ENCODE measurements at regions not wholly inside any gene's neighbourhood (a gene's known extent, or its start where the extent isn't known, plus 50 kb on each side); places are given as distances from the start of the nearest gene placed in this dataset.

DNA sequence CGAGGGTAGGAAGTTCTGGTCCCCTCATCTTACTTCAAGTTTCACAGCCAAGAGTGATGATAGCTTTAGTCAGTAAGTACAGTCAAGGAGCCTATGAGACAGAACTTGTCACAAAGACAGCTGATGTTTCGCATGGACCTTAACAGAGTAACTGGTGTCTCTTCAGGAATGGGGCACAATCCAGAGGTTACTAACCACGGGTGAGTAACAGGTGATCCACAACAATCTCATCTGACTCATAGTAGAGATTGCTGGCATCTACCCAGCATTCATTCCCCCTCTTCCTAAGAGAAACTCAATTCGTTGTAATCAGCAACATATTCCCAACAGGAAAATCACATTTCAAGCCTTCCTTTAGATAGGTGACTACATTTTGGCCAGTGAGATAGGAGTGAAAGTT lies 126.7 kb downstream of the SNX18 start:
- Mint-ChIP-seq H3K27ac (ENCODE audit: unreplicated experiment) (no peak overlapping the region), H3K4me3 (no peak overlapping the region), H3K36me3 (ENCODE audit: low read depth) (peaks cover 4% of the 10 kb centered on the region), H3K9me3 (peaks cover 6% of the 10 kb centered on the region), H3K4me1 (peaks cover 14% of the 10 kb centered on the region), H3K27me3 (ENCODE audit: low read depth) (no peaks in the 10 kb centered on the region)
- TF ChIP-seq, protein P1, sequence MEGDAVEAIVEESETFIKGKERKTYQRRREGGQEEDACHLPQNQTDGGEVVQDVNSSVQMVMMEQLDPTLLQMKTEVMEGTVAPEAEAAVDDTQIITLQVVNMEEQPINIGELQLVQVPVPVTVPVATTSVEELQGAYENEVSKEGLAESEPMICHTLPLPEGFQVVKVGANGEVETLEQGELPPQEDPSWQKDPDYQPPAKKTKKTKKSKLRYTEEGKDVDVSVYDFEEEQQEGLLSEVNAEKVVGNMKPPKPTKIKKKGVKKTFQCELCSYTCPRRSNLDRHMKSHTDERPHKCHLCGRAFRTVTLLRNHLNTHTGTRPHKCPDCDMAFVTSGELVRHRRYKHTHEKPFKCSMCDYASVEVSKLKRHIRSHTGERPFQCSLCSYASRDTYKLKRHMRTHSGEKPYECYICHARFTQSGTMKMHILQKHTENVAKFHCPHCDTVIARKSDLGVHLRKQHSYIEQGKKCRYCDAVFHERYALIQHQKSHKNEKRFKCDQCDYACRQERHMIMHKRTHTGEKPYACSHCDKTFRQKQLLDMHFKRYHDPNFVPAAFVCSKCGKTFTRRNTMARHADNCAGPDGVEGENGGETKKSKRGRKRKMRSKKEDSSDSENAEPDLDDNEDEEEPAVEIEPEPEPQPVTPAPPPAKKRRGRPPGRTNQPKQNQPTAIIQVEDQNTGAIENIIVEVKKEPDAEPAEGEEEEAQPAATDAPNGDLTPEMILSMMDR (conservative IDR thresholded peaks at IDR 0.05) = no peak
- DNase-seq (ENCODE audit: low read depth, low spot score) = no peak

DNA sequence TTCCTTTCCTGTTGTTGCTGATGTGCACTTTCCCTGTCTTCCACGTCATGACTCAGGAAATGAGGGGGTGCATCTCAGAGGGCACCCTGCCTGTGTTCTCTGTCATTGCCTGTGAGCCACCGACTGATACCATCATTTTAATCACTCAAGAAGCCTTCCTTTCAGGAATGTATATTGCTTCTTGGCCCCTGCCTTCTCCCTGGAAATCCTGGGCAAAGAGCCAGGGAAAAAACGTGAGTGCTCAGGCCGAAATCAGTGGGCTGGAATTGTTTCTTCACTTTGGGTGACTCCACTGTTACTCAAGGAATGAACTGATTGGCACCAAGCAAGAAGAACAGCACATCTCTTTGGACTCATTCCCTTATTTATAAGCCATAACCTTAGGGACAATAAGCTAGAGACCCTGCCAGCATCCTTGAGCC lies 126.1 kb downstream of the SNX18 start:
- Mint-ChIP-seq H3K4me3 (no peak overlapping the region), H3K27ac (ENCODE audit: unreplicated experiment) (no peak overlapping the region), H3K27me3 (ENCODE audit: low read depth) (no peaks in the 10 kb centered on the region), H3K4me1 (peaks cover 14% of the 10 kb centered on the region), H3K36me3 (ENCODE audit: low read depth) (peaks cover 4% of the 10 kb centered on the region), H3K9me3 (peaks cover 6% of the 10 kb centered on the region)
- no peak for DNase-seq (ENCODE audit: low read depth, low spot score)
- TF ChIP-seq, protein P1 (conservative IDR thresholded peaks at IDR 0.05) = no peak

DNA sequence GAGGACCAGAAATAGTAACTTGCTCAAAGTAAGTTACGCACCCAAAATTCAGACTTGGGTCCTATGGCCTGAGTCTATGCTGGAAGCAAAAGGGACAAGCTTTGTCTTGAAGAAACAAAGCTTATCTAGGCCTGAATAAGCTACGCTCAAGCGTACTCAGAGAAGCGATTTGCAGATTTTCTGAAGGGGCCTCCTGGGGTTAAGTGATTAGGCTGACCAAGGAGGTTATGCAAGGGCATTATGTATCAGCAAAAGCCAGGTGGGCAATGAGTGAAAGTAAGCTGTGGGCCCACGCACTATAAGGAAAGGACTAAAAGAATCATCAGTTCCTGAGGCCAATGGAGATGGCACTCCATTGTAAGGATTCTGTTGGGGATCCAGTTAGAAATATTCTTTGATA lies 122.1 kb downstream of the SNX18 start:
- Mint-ChIP-seq H3K27me3 (ENCODE audit: low read depth) (no peaks in the 10 kb centered on the region), H3K27ac (ENCODE audit: unreplicated experiment) (no peak overlapping the region), H3K4me3 (no peak overlapping the region), H3K9me3 (no peaks in the 10 kb centered on the region), H3K4me1 (no peaks in the 10 kb centered on the region), H3K36me3 (ENCODE audit: low read depth) (no peaks in the 10 kb centered on the region)
- DNase-seq (ENCODE audit: low read depth, low spot score) = no peak
- TF ChIP-seq, protein P1 (conservative IDR thresholded peaks at IDR 0.05) = no peak

DNA sequence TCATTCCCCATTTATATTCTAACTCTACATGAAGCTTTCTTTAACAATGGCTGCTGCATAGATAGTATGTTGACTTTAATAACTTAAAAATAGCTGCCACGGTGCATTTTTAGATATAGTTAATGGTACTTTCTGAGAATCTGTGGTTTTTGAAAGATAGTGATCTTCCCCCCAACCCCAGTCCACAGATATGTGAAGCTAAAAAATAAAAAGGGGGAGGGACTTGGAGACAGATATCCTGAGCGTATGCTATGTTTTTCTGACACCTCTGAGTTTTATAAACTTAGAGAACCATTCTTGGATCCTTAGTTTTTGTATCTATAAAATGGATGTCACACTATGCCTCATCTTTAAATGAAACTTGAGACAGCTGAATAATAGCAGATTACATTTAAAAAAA lies 120.5 kb downstream of the SNX18 start:
- no peaks in the 10 kb centered on the region for H3K9me3 Mint-ChIP-seq
- TF ChIP-seq, protein P1 (conservative IDR thresholded peaks at IDR 0.05) = no peak
- H3K27ac Mint-ChIP-seq (ENCODE audit: unreplicated experiment) = no peak overlapping the region
- DNase-seq (ENCODE audit: low read depth, low spot score) = no peak
- no peaks in the 10 kb centered on the region for H3K36me3 Mint-ChIP-seq (ENCODE audit: low read depth)
- H3K4me3 Mint-ChIP-seq = no peak overlapping the region
- no peaks in the 10 kb centered on the region for H3K4me1 Mint-ChIP-seq
- no peaks in the 10 kb centered on the region for H3K27me3 Mint-ChIP-seq (ENCODE audit: low read depth)

DNA sequence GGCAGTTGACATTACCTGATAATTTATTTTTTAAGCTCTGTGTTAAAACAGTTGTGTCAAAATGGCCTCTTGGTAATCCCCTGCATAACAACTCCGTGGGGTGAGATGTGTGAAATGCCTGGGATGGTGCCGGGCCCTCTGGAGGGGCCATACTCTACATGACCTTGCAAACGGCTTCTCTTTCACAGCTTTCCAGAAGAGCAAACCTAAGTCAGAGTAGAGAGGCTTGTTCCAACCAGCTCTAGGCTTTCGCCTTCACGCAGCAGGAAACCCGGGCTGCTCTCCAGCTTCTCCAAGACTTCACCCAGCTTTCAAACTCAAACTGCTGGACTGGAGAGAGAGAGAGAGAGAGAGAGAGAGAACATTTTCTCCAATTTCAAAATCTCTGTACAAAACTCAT lies 120.1 kb downstream of the SNX18 start:
- no peaks in the 10 kb centered on the region for H3K4me1 Mint-ChIP-seq
- no peaks in the 10 kb centered on the region for H3K36me3 Mint-ChIP-seq (ENCODE audit: low read depth)
- no peak for DNase-seq (ENCODE audit: low read depth, low spot score)
- no peaks in the 10 kb centered on the region for H3K27me3 Mint-ChIP-seq (ENCODE audit: low read depth)
- H3K4me3 Mint-ChIP-seq = no peak overlapping the region
- TF ChIP-seq, protein P1 (conservative IDR thresholded peaks at IDR 0.05) = no peak
- no peak overlapping the region for H3K27ac Mint-ChIP-seq (ENCODE audit: unreplicated experiment)
- no peaks in the 10 kb centered on the region for H3K9me3 Mint-ChIP-seq

DNA sequence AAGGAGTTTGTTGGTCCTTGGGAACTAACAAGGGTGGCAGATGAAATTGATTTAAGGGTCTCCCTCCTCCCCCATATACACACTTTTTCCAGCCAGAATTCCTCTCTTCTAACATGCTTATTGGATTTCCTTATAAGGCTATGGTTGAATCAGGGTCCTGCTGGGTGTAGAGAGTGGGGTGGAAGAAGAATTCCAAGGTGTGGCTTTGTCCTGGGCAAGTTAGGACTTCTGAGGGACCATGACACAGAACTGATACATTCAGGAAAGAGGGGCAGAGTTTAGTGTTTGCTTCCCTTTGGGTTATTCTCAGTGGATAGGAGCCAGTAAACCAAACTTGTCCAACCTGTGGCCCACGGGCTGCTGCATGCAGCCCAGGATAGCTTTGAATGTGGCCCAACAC lies 116.5 kb downstream of the SNX18 start:
- TF ChIP-seq, protein P1 (conservative IDR thresholded peaks at IDR 0.05) = no peak
- H3K27me3 Mint-ChIP-seq (ENCODE audit: low read depth) = no peaks in the 10 kb centered on the region
- no peaks in the 10 kb centered on the region for H3K36me3 Mint-ChIP-seq (ENCODE audit: low read depth)
- no peaks in the 10 kb centered on the region for H3K4me1 Mint-ChIP-seq
- H3K27ac Mint-ChIP-seq (ENCODE audit: unreplicated experiment) = no peak overlapping the region
- peaks cover 6% of the 10 kb centered on the region for H3K9me3 Mint-ChIP-seq
- no peak for DNase-seq (ENCODE audit: low read depth, low spot score)
- H3K4me3 Mint-ChIP-seq = no peak overlapping the region
